NCI-H82 treated with DMSO at 0.1 percent for 48 hours (cell line): ENCODE measurements at regions not wholly inside any gene's neighbourhood (a gene's known extent, or its start where the extent isn't known, plus 50 kb on each side); places are given as distances from the start of the nearest gene placed in this dataset.

Experiments used
- DNase-seq: peaks from one replicate; lab custom pipeline; 2025; ENCODE audit not compliant: unreplicated experiment; lab: John Stamatoyannopoulos, UW

GRCh38 chr1:87673748-87674147 is 345.1 kb downstream of the LMO4 start:
- no peak for DNase-seq

- no peak for DNase-seq
These were observed 346.1 kb downstream of the LMO4 start for GRCh38 chr1:87674791-87675190.

DNA sequence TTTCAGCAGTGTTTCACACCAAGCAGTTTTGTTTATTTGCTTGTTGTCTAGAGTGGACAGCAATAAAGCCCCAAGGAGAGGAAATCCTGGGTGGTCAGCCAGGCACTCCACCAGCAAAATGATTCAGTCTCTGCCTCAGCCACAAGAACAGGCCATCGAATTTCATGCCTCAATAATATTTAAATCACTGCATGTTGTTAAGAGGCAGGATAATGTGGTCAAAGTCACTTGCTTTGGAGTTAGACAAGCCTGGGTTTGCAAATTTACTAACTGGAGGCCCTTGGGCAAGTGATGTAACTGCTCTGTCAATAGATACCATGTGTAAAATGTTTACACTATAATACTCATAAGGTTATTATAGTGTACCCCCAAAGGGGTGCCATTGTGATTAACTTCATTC is 349.6 kb downstream of the LMO4 start:
- no peak for DNase-seq

GRCh38 chr1:87682565-87682964 is 353.9 kb downstream of the LMO4 start:
- no peak for DNase-seq

GRCh38 chr1:87683196-87683956 is 354.7 kb downstream of the LMO4 start:
- no peak for DNase-seq

DNA sequence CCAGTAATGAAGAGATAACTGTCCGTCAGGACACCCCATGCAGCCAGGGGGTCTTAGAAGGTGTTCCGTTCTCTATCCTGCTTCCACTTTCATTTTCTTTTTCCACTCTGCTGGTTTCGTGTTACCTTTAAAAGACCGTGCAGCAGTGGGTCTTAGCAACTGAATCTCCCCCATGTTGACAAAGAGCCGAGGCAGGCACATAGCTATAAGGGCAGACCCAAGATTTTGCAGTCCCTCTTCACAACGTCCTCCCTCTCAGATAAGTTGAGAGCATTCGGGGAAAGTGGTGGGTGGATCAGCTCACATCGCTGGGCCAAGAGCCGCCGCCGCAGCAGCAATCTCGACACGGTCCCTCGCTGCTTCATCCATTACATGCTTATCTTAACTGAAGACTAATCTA is 355.5 kb downstream of the LMO4 start:
- no peak for DNase-seq

DNA sequence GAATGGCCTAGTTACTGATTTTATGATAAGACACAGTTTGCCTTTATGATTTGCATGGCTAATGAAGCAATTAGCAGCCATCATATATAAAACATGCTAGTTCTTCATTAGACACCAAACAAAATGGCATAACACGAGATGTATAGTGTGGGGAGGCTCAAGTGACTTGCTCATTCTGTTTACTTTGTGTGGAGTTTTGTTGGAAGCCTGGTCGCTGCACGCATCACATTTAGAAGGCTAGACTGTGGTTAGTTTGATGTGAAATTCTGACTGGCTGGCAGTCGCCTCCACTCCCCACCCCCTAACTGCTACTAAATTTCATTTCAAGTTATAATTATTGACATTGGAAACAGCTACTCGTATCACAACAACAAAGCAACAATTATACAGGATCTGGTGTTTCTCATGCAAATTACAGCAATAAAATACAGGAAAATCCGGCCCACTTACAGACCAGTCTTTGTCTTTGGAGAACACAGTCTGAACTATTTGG is 356.1 kb downstream of the LMO4 start:
- no peak for DNase-seq

DNA sequence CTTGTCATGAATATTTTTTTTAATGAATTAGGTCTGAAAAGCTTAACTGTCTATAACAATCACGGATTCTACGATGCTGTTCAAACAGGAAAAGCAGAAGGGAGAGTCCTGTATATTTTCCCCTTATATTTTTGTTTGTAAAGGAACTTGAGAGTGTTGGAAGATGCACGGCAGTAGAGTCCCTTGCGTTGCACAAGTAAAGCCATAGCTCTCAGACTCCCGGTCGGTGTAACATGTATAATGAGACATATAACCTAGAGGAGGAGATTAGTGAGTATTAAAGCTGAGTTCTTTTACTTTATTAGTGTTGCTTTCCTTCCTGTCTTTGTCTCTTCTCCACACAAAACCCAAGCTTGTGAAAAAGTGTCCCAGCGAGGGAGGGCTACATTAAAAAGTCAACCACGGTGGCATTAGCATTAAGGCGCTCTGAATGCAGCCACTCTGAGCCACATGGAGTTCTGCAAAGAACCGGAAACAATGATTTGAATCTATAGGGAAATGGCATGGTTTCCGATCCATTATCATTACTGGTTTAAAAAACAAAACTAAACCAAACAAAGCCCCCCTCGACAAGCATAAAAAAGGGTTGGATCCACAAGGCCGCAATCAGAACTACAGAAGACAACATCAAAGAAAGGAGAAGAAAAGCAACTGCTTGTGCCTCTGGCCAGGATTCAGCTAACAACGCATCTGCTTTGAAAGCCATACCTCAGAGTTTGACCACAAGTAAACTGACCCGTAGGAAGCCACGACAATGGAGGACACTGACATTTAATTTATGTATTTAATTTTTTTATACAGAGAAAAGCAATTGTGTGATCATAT is 356.8 kb downstream of the LMO4 start:
- DNase-seq, result no peak

GRCh38 chr1:87686136-87686495 is 357.4 kb downstream of the LMO4 start:
- no peak for DNase-seq

- DNase-seq, result no peak
These were observed 358.0 kb downstream of the LMO4 start for GRCh38 chr1:87686671-87687070.

DNA sequence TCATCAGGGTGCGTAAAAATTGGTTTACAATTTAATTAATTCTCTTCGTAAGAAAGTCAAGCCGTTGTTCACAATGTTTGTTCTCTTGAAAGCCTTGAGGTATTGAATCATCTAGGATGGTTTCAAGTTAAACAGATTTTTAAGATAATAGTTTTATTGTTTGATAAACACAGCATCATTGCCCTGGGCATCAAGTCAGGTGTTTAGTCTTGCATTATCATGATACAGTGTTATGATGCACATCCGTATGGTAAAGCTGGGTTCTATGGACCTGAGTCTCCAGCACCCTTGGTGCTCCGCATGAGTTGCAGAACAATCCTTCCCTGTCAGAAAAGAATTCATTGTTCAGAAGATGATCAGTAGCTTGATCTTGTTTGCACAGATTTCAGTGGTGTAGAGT is 359.5 kb downstream of the LMO4 start:
- no peak for DNase-seq

GRCh38 chr1:87689487-87689886 is 360.8 kb downstream of the LMO4 start:
- DNase-seq, result no peak

DNA sequence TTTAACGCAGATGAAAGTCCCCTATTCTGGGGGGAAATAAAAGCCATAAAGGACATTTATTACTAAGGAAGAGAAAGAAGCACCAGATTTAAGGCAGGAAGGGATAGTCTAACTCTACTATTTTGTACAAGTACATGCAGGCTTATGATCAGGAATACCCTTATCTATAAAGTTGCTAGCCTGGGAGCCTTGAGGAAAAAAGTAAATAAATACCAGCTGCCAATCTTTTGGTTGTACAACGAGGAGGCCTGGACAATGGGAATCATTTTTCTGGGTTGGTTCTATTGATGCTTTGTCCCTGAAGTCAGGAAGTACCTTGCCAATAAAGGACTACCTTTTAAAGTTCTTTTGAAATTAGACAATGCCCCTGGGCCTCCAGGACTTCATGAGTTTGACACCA is 367.8 kb downstream of the LMO4 start:
- no peak for DNase-seq

DNA sequence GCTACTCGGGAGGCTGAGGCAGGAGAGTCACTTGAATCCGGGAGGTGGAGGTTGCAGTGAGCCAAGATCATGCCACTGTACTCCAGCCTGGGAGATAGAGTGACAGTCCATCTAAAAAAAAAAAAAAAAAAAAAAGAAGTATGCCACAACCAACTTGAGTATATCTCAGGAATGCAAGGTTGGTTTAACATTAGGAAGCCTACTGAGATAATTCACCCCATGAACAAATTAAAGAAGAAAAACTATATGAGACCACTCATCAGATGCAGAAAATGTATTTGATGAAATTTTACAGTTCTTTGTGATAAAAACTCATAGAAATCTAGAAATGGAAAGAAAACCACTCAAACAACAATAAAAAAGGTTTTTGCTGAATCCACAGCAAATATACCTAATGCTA is 373.8 kb downstream of the LMO4 start:
- DNase-seq, result no peak

- no peak for DNase-seq
These were observed 376.6 kb downstream of the LMO4 start for GRCh38 chr1:87705233-87705632.

- DNase-seq, result no peak
These were observed 377.5 kb downstream of the LMO4 start for GRCh38 chr1:87706203-87706602.

- no peak for DNase-seq
These were observed 378.1 kb downstream of the LMO4 start for GRCh38 chr1:87706779-87707228.

DNA sequence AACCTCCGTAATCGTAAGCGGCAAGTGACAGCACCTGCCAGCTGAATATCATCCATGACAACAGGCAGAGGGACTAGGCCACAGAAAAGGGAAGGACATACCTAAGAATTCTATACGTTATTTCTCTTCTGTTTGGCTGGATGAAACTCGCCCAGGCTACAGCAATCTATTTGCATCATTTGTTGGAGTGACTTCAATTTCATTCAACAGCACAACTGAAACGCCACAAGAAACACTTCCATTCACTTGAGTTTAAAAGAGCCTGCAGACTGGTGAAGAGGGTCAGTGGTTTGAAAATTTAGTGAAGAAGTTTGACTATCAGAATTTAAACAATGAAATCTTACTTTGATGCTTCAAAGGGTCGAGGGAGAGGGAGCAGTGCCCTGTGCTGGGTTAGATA is 378.7 kb downstream of the LMO4 start:
- no peak for DNase-seq

DNA sequence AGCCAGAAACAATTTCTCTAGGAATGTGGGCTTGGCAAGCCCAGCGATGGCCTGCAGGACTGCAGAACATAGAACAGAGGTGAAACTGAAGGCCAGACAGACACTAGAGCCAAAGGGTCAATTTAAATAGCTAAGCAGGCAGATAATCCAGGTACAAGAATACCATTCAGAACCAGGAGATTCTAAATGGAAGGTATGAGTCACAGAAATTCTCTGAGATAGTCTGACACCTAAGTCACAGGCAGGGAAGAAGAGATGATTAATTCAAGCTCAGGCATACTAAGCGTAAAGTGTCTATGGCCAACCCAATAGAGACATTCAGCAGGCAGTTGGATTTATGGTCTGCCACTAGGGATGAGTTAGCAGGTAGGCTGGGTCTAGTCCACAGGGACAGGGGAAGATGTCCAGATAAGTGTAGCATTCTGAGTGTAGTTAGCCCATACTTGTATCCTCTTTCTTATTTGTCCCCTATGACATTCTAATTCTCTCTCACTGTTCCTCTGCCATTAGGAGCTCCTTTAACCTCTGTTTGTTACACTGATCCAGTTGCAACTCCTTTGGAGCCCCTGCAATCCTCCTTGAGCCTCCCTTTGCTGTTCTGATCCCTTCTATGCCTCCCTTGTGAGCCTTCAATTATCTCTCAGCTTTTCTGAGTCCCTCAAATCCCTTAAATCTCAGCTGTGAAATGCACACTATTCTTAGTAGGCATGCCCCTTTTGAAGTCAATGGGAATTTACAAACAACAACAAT is 383.8 kb downstream of the LMO4 start:
- DNase-seq, result no peak

DNA sequence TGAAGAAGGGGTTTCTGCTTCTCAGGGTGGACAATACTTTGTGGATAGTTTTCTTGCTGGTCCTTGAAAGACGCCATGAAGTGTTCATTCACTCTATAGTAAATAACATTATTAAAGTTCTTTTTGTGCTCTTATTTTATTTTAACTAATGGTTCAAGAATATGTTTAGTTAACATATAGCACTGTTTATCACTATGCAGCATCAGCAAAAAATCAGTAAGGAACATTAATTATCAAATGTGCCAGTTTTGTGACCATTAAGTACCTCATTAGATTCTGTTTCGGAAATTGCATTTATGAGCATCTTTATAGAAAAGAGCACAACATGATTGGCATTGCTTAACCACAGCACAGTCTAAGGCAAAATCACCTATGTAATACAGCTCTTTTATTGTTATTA is 385.6 kb downstream of the LMO4 start:
- DNase-seq, result no peak

- no peak for DNase-seq
These were observed 386.4 kb downstream of the LMO4 start for GRCh38 chr1:87715052-87715451.

GRCh38 chr1:87715471-87715870 is 386.8 kb downstream of the LMO4 start:
- no peak for DNase-seq
